Muscle layer of colon (tissue), 2 donors: ENCODE measurements at regions not wholly inside any gene's neighbourhood (a gene's known extent, or its start where the extent isn't known, plus 50 kb on each side); places are given as distances from the start of the nearest gene placed in this dataset.

ENCODE experiments used
- H3K27ac ChIP-seq: one replicate; pipeline ENCODE4 v1.7.0; 2013; ENCODE audit warnings: low read depth, mild to moderate bottlenecking, low read length, moderate library complexity
- H3K27me3 ChIP-seq, 2 donors: one replicate each; pipeline ENCODE4 v1.7.0; 2013; ENCODE audit warnings: low read length in 2 of 2, mild to moderate bottlenecking in 2 of 2; ENCODE audit not compliant: insufficient read depth in 2 of 2, control insufficient read depth in 1 of 2
- H3K36me3 ChIP-seq: one replicate; pipeline ENCODE4 v1.7.0; 2013; ENCODE audit warnings: mild to moderate bottlenecking, low read length; ENCODE audit not compliant: insufficient read depth
- H3K4me1 ChIP-seq: one replicate; pipeline ENCODE4 v1.7.0; 2013; ENCODE audit warnings: mild to moderate bottlenecking, low read length; ENCODE audit not compliant: insufficient read depth
- H3K4me3 ChIP-seq, 2 donors: one replicate each; pipeline ENCODE4 v1.7.0; 2013; ENCODE audit warnings: low read length in 2 of 2, low read depth in 1 of 2, mild to moderate bottlenecking in 1 of 2, moderate library complexity in 1 of 2
- H3K9ac ChIP-seq: one replicate; pipeline ENCODE4 v1.7.0; 2013; ENCODE audit warnings: low read length
- H3K9me3 ChIP-seq: one replicate; pipeline ENCODE4 v1.7.0; 2013; ENCODE audit warnings: mild to moderate bottlenecking, low read length
- donor health status: abdominal sarcoma.
- donor health status: Adenocarcinoma of cecum.

GRCh38 chr11:134564472-134565200, 152.6 kb upstream of the B3GAT1 start:
- Histone ChIP-seq H3K27ac (no peak overlapping the region), H3K9ac (no peak overlapping the region), H3K9me3 (no peaks in the 10 kb centered on the region), H3K36me3 (no peaks in the 10 kb centered on the region), H3K4me1 (no peaks in the 10 kb centered on the region), H3K4me3 (no peak overlapping the region), H3K27me3 (no peaks in the 10 kb centered on the region)

- H3K9me3 ChIP-seq = no peaks in the 10 kb centered on the region
- no peaks in the 10 kb centered on the region for H3K36me3 ChIP-seq
- no peaks in the 10 kb centered on the region for H3K4me1 ChIP-seq
- no peak overlapping the region for H3K4me3 ChIP-seq
- no peak overlapping the region for H3K9ac ChIP-seq
- no peaks in the 10 kb centered on the region for H3K27me3 ChIP-seq
- no peak overlapping the region for H3K27ac ChIP-seq
These were observed 151.0 kb upstream of the B3GAT1 start for GRCh38 chr11:134562941-134563471.

GRCh38 chr11:134562196-134562595, 150.2 kb upstream of the B3GAT1 start:
- Histone ChIP-seq H3K4me3 (no peak overlapping the region), H3K27ac (no peak overlapping the region), H3K9me3 (no peaks in the 10 kb centered on the region), H3K27me3 (no peaks in the 10 kb centered on the region), H3K36me3 (no peaks in the 10 kb centered on the region), H3K4me1 (no peaks in the 10 kb centered on the region), H3K9ac (no peak overlapping the region)

GRCh38 chr11:134561331-134561720, 149.3 kb upstream of the B3GAT1 start:
- Histone ChIP-seq H3K4me1 (no peaks in the 10 kb centered on the region), H3K27me3 (no peaks in the 10 kb centered on the region)

GRCh38 chr11:134560566-134561330, 148.7 kb upstream of the B3GAT1 start:
- Histone ChIP-seq H3K4me1 (no peaks in the 10 kb centered on the region), H3K9ac (no peak overlapping the region), H3K36me3 (no peaks in the 10 kb centered on the region), H3K27ac (no peak overlapping the region), H3K9me3 (no peaks in the 10 kb centered on the region), H3K4me3 (no peak overlapping the region), H3K27me3 (no peaks in the 10 kb centered on the region)

More at GRCh38 chr11:134561331-134561720, 149.3 kb upstream of the B3GAT1 start:
- H3K9me3 ChIP-seq = no peaks in the 10 kb centered on the region
- no peaks in the 10 kb centered on the region for H3K36me3 ChIP-seq
- H3K4me3 ChIP-seq = no peak overlapping the region
- H3K9ac ChIP-seq = no peak overlapping the region
- no peak overlapping the region for H3K27ac ChIP-seq

GRCh38 chr11:134560066-134560465, 148.0 kb upstream of the B3GAT1 start:
- Histone ChIP-seq H3K4me1 (no peaks in the 10 kb centered on the region), H3K4me3 (no peak overlapping the region), H3K9ac (no peak overlapping the region), H3K27ac (no peak overlapping the region), H3K36me3 (no peaks in the 10 kb centered on the region), H3K27me3 (no peaks in the 10 kb centered on the region), H3K9me3 (no peaks in the 10 kb centered on the region)

- H3K36me3 ChIP-seq = no peaks in the 10 kb centered on the region
- no peaks in the 10 kb centered on the region for H3K9me3 ChIP-seq
- H3K4me1 ChIP-seq = no peaks in the 10 kb centered on the region
- H3K27ac ChIP-seq = no peak overlapping the region
- H3K4me3 ChIP-seq = no peak overlapping the region
- H3K27me3 ChIP-seq = no peaks in the 10 kb centered on the region
- H3K9ac ChIP-seq = no peak overlapping the region
These were observed 147.5 kb upstream of the B3GAT1 start for GRCh38 chr11:134559602-134559962.

- Histone ChIP-seq H3K4me3 (no peak overlapping the region), H3K9ac (no peak overlapping the region), H3K36me3 (no peaks in the 10 kb centered on the region), H3K27ac (no peak overlapping the region), H3K9me3 (no peaks in the 10 kb centered on the region), H3K4me1 (no peaks in the 10 kb centered on the region), H3K27me3 (no peaks in the 10 kb centered on the region)
These were observed 147.0 kb upstream of the B3GAT1 start for GRCh38 chr11:134558916-134559601.

GRCh38 chr11:134558258-134558835, 146.3 kb upstream of the B3GAT1 start:
- no peak overlapping the region for H3K27ac ChIP-seq
- no peak overlapping the region for H3K9ac ChIP-seq
- no peak overlapping the region for H3K4me3 ChIP-seq
- no peaks in the 10 kb centered on the region for H3K27me3 ChIP-seq
- no peaks in the 10 kb centered on the region for H3K9me3 ChIP-seq
- H3K36me3 ChIP-seq = no peaks in the 10 kb centered on the region
- no peaks in the 10 kb centered on the region for H3K4me1 ChIP-seq

GRCh38 chr11:134557571-134558257, 145.7 kb upstream of the B3GAT1 start:
- Histone ChIP-seq H3K4me1 (no peaks in the 10 kb centered on the region), H3K4me3 (no peak overlapping the region), H3K27me3 (no peaks in the 10 kb centered on the region), H3K9ac (no peak overlapping the region), H3K27ac (no peak overlapping the region), H3K36me3 (no peaks in the 10 kb centered on the region), H3K9me3 (no peaks in the 10 kb centered on the region)

- H3K36me3 ChIP-seq = no peaks in the 10 kb centered on the region
- no peaks in the 10 kb centered on the region for H3K27me3 ChIP-seq
- H3K9ac ChIP-seq = no peak overlapping the region
- no peaks in the 10 kb centered on the region for H3K4me1 ChIP-seq
- H3K9me3 ChIP-seq = no peaks in the 10 kb centered on the region
- no peak overlapping the region for H3K27ac ChIP-seq
- no peak overlapping the region for H3K4me3 ChIP-seq
These were observed 144.1 kb upstream of the B3GAT1 start for GRCh38 chr11:134556186-134556585.
